HEK293 (cell line): ENCODE measurements at regions not wholly inside any gene's neighbourhood (a gene's known extent, or its start where the extent isn't known, plus 50 kb on each side); places are given as distances from the start of the nearest gene placed in this dataset.

Experiments
- CTCF ChIA-PET: fragments of 350-600 bp; formaldehyde crosslinking; extraction: SDS; loops from one replicate; lab custom pipeline; 2021; ENCODE audit warnings: antibody characterized with exemption; lab: Yijun Ruan, JAX
- POLR2A ChIA-PET: fragments of 300-600 bp; formaldehyde crosslinking; extraction: SDS; loops from one replicate; lab custom pipeline; 2020; ENCODE audit warnings: antibody characterized with exemption, inconsistent platforms; lab: Yijun Ruan, JAX
- H3K27ac ChIP-seq: fragments of 200-500 bp; sonication (Bioruptor generic); 2 replicates; pipeline ENCODE4 v1.5.1; 2014; ENCODE audit warnings: low read depth, low read length, control low read depth, inconsistent platforms; ENCODE audit errors: extremely low read depth
- H3K36me3 ChIP-seq, 2 experiments: fragments of 200-500 bp in 1 of 2; sonication (Bioruptor generic) in 1 of 2; 1 replicate in 1 of 2; 2 replicates in 1 of 2; pipeline ENCODE4 v1.5.1; 2014 to 2017; ENCODE audit warnings: inconsistent platforms in 2 of 2, low read length in 2 of 2; ENCODE audit not compliant: control insufficient read depth in 2 of 2, insufficient read depth in 1 of 2
- H3K4me1 ChIP-seq: fragments of 200-500 bp; sonication (Bioruptor generic); 2 replicates; pipeline ENCODE4 v1.5.1; 2014; ENCODE audit warnings: mild to moderate bottlenecking, low read length, inconsistent platforms; ENCODE audit not compliant: control insufficient read depth, insufficient read depth
- H3K4me3 ChIP-seq: 2 replicates; pipeline ENCODE4 v1.5.1; 2011; ENCODE audit warnings: low read depth, mild to moderate bottlenecking, control low read depth, low read length, moderate library complexity
- H3K9me3 ChIP-seq: fragments of 200-500 bp; sonication (Bioruptor generic); 2 replicates; pipeline ENCODE4 v1.5.1; 2014; ENCODE audit warnings: low read depth, low read length, inconsistent platforms; ENCODE audit not compliant: control insufficient read depth, insufficient read depth
- BCL11B ChIP-seq: fragments of 450-650 bp; formaldehyde crosslinking; IDR thresholded peaks from 2 replicates; pipeline ENCODE4 v1.5.1; 2016; ENCODE audit warnings: low read depth, missing biosample characterization, missing genetic modification characterization
- BCL6B ChIP-seq: fragments of 450-650 bp; formaldehyde crosslinking; IDR thresholded peaks from 2 replicates; pipeline ENCODE4 v1.5.1; 2017; ENCODE audit warnings: missing biosample characterization, missing genetic modification characterization
- HOXA7 ChIP-seq: sonication (generic); formaldehyde crosslinking; IDR thresholded peaks from 2 replicates; pipeline ENCODE4 v1.8.1; 2022; ENCODE audit warnings: missing genetic modification reagents, borderline replicate concordance
- IKZF3 ChIP-seq: fragments of 450-650 bp; IDR thresholded peaks from 2 replicates; pipeline ENCODE4 v1.5.0; 2018; ENCODE audit warnings: missing biosample characterization, mild to moderate bottlenecking, missing genetic modification characterization, moderate library complexity
- KLF9 ChIP-seq: fragments of 450-650 bp; formaldehyde crosslinking; IDR thresholded peaks from 2 replicates; pipeline ENCODE4 v1.5.1; 2016; ENCODE audit warnings: missing biosample characterization, missing genetic modification characterization, low read depth
- TRIM28 ChIP-seq: IDR thresholded peaks from 2 replicates; pipeline ENCODE4 v1.6.1; 2011; ENCODE audit warnings: low read length, control low read depth, borderline replicate concordance
- YY1 ChIP-seq: fragments of 450-650 bp; formaldehyde crosslinking; IDR thresholded peaks from 2 replicates; pipeline ENCODE4 v1.5.1; 2018; ENCODE audit warnings: missing biosample characterization, missing genetic modification characterization
- ZBTB48 ChIP-seq: fragments of 450-650 bp; formaldehyde crosslinking; IDR thresholded peaks from 2 replicates; pipeline ENCODE4 v1.5.1; 2016; ENCODE audit warnings: missing biosample characterization, missing genetic modification characterization
- ZBTB7A ChIP-seq: fragments of 450-650 bp; formaldehyde crosslinking; IDR thresholded peaks from 2 replicates; pipeline ENCODE4 v1.5.1; 2016; ENCODE audit warnings: low read depth, missing biosample characterization, missing genetic modification characterization
- ZFHX2 ChIP-seq: fragments of 450-650 bp; formaldehyde crosslinking; conservative IDR thresholded peaks from 2 replicates; pipeline ENCODE4 v1.5.1; 2016; ENCODE audit warnings: missing biosample characterization, missing genetic modification characterization
- ZNF140 ChIP-seq: fragments of 450-650 bp; formaldehyde crosslinking; IDR thresholded peaks from 2 replicates; pipeline ENCODE4 v1.5.1; 2016; ENCODE audit warnings: missing biosample characterization, missing genetic modification characterization
- ZNF157 ChIP-seq: fragments of 450-650 bp; formaldehyde crosslinking; IDR thresholded peaks from 2 replicates; pipeline ENCODE4 v1.5.1; 2016; ENCODE audit warnings: missing biosample characterization, missing genetic modification characterization
- ZNF184 ChIP-seq: fragments of 450-650 bp; IDR thresholded peaks from 2 replicates; pipeline ENCODE4 v1.5.1; 2018; ENCODE audit warnings: missing biosample characterization, mild to moderate bottlenecking, missing genetic modification characterization
- ZNF19 ChIP-seq: fragments of 450-650 bp; formaldehyde crosslinking; IDR thresholded peaks from 2 replicates; pipeline ENCODE4; 2016; ENCODE audit warnings: missing biosample characterization, missing genetic modification characterization, low read depth
- ZNF214 ChIP-seq: fragments of 450-650 bp; formaldehyde crosslinking; IDR thresholded peaks from 2 replicates; pipeline ENCODE4 v1.5.1; 2017; ENCODE audit warnings: missing biosample characterization, mild to moderate bottlenecking, missing genetic modification characterization, borderline replicate concordance
- ZNF221 ChIP-seq: fragments of 450-650 bp; formaldehyde crosslinking; IDR thresholded peaks from 2 replicates; pipeline ENCODE4 v1.5.1; 2017; ENCODE audit warnings: missing biosample characterization, missing genetic modification characterization, borderline replicate concordance
- ZNF223 ChIP-seq: fragments of 450-650 bp; formaldehyde crosslinking; IDR thresholded peaks from 2 replicates; pipeline ENCODE4 v1.5.1; 2016; ENCODE audit warnings: missing biosample characterization, missing genetic modification characterization
- ZNF248 ChIP-seq: fragments of 450-650 bp; formaldehyde crosslinking; IDR thresholded peaks from 2 replicates; pipeline ENCODE4 v1.5.1; 2017; ENCODE audit warnings: missing biosample characterization, missing genetic modification characterization
- ZNF292 ChIP-seq: fragments of 450-650 bp; formaldehyde crosslinking; IDR thresholded peaks from 2 replicates; pipeline ENCODE4 v1.5.1; 2016; ENCODE audit warnings: low read depth, missing biosample characterization, missing genetic modification characterization, borderline replicate concordance
- ZNF302 ChIP-seq: fragments of 450-650 bp; formaldehyde crosslinking; IDR thresholded peaks from 2 replicates; pipeline ENCODE4 v1.5.1; 2016; ENCODE audit warnings: missing biosample characterization, missing genetic modification characterization, low read depth
- ZNF335 ChIP-seq: fragments of 450-650 bp; formaldehyde crosslinking; conservative IDR thresholded peaks from 2 replicates; pipeline ENCODE4 v1.5.1; 2016; ENCODE audit warnings: missing biosample characterization, missing genetic modification characterization
- ZNF341 ChIP-seq: fragments of 450-650 bp; formaldehyde crosslinking; IDR thresholded peaks from 2 replicates; pipeline ENCODE4; 2016; ENCODE audit warnings: low read depth, missing biosample characterization, missing genetic modification characterization
- ZNF394 ChIP-seq: fragments of 450-650 bp; formaldehyde crosslinking; IDR thresholded peaks from 2 replicates; pipeline ENCODE4 v1.5.1; 2016; ENCODE audit warnings: missing biosample characterization, missing genetic modification characterization, mild to moderate bottlenecking, moderate library complexity, borderline replicate concordance
- ZNF423 ChIP-seq: fragments of 450-650 bp; formaldehyde crosslinking; IDR thresholded peaks from 2 replicates; pipeline ENCODE4 v1.5.1; 2016; ENCODE audit warnings: missing biosample characterization, missing genetic modification characterization
- ZNF48 ChIP-seq: fragments of 450-650 bp; formaldehyde crosslinking; IDR thresholded peaks from 2 replicates; pipeline ENCODE4 v1.5.1; 2016; ENCODE audit warnings: missing biosample characterization, missing genetic modification characterization
- ZNF513 ChIP-seq: fragments of 450-650 bp; IDR thresholded peaks from 2 replicates; pipeline ENCODE4 v1.5.1; 2018; ENCODE audit warnings: missing biosample characterization, missing genetic modification characterization
- ZNF529 ChIP-seq: fragments of 450-650 bp; formaldehyde crosslinking; IDR thresholded peaks from 2 replicates; pipeline ENCODE4 v1.5.1; 2017; ENCODE audit warnings: missing genetic modification characterization, missing biosample characterization; ENCODE audit not compliant: insufficient replicate concordance
- ZNF530 ChIP-seq: fragments of 450-650 bp; formaldehyde crosslinking; IDR thresholded peaks from 2 replicates; pipeline ENCODE4 v1.5.1; 2016; ENCODE audit warnings: low read depth, missing biosample characterization, missing genetic modification characterization
- ZNF549 ChIP-seq: fragments of 450-650 bp; IDR thresholded peaks from 2 replicates; pipeline ENCODE4 v1.5.1; 2018; ENCODE audit warnings: missing biosample characterization, missing genetic modification characterization, mild to moderate bottlenecking, inconsistent platforms, moderate library complexity
- ZNF558 ChIP-seq: fragments of 450-650 bp; formaldehyde crosslinking; IDR thresholded peaks from 2 replicates; pipeline ENCODE4 v1.5.1; 2016; ENCODE audit warnings: missing biosample characterization, missing genetic modification characterization
- ZNF624 ChIP-seq: fragments of 450-650 bp; formaldehyde crosslinking; IDR thresholded peaks from 2 replicates; pipeline ENCODE4 v1.5.1; 2017; ENCODE audit warnings: missing biosample characterization, missing genetic modification characterization
- ZNF704 ChIP-seq: fragments of 450-650 bp; formaldehyde crosslinking; IDR thresholded peaks from 2 replicates; pipeline ENCODE4 v1.5.1; 2016; ENCODE audit warnings: missing biosample characterization, missing genetic modification characterization
- ZNF747 ChIP-seq: fragments of 450-650 bp; formaldehyde crosslinking; IDR thresholded peaks from 2 replicates; pipeline ENCODE4 v1.5.1; 2016; ENCODE audit warnings: missing biosample characterization, missing genetic modification characterization
- ZSCAN16 ChIP-seq: fragments of 450-650 bp; formaldehyde crosslinking; IDR thresholded peaks from 2 replicates; pipeline ENCODE4 v1.5.1; 2016; ENCODE audit warnings: missing biosample characterization, missing genetic modification characterization

GRCh38 chr10:43706166-43706565 is 57.5 kb upstream of the ZNF32 start:
- Histone ChIP-seq H3K36me3 (no peaks in the 10 kb centered on the region), H3K9me3 (no peaks in the 10 kb centered on the region), H3K4me1 (no peaks in the 10 kb centered on the region), H3K27ac (no peak overlapping the region)
- POLR2A ChIA-PET: no interaction called here
- TF ChIP-seq ZNF214 (tag by site-specific recombination): no peak
- no peak for TF ChIP-seq ZNF140 (tag by site-specific recombination)
- TF ChIP-seq ZSCAN16 (tag by site-specific recombination): no peak
- no peak for TF ChIP-seq ZNF302 (tag by site-specific recombination)
- no peak for TF ChIP-seq ZNF747 (tag by site-specific recombination)
- TF ChIP-seq, all 188 proteins: peak for 0
- H3K4me3 ChIP-seq: no peak overlapping the region
- CTCF ChIA-PET: no interaction called here

GRCh38 chr10:43703286-43703685 is 54.6 kb upstream of the ZNF32 start:
- Histone ChIP-seq H3K4me3 (no peak overlapping the region), H3K27ac (no peak overlapping the region), H3K9me3 (no peaks in the 10 kb centered on the region), H3K4me1 (no peaks in the 10 kb centered on the region), H3K36me3 (no peaks in the 10 kb centered on the region)
- POLR2A ChIA-PET: no interaction called here
- TF ChIP-seq ZFHX2: no peak
- no peak for TF ChIP-seq ZNF530 (tag by site-specific recombination)
- no peak for TF ChIP-seq YY1
- TF ChIP-seq ZNF335: no peak
- no peak for TF ChIP-seq HOXA7 (CRISPR knock-in tag)
- TF ChIP-seq ZNF513: no peak
- no peak for TF ChIP-seq ZNF394 (tag by site-specific recombination)
- no peak for TF ChIP-seq ZNF704 (tag by site-specific recombination)
- TF ChIP-seq ZNF48 (tag by site-specific recombination): no peak
- no peak for TF ChIP-seq TRIM28
- TF ChIP-seq ZNF223: no peak
- TF ChIP-seq ZNF248: no peak
- TF ChIP-seq ZNF529 (tag by site-specific recombination): no peak
- no peak for TF ChIP-seq ZNF157 (tag by site-specific recombination)
- CTCF ChIA-PET: no interaction called here

GRCh38 chr10:43702936-43703281 is 54.2 kb upstream of the ZNF32 start:
- ChIA-PET POLR2A (no interaction called here), CTCF (no interaction called here)
- no peak overlapping the region for H3K4me3 ChIP-seq
- no peak overlapping the region for H3K27ac ChIP-seq
- no peaks in the 10 kb centered on the region for H3K9me3 ChIP-seq
- H3K36me3 ChIP-seq: no peaks in the 10 kb centered on the region
- H3K4me1 ChIP-seq: no peaks in the 10 kb centered on the region
- TF ChIP-seq ZNF558 (tag by site-specific recombination): no peak
- no peak for TF ChIP-seq ZNF341
- TF ChIP-seq BCL11B (tag by site-specific recombination): no peak
- TF ChIP-seq KLF9 (tag by site-specific recombination): no peak
- no peak for TF ChIP-seq IKZF3
- no peak for TF ChIP-seq ZNF292 (tag by site-specific recombination)
- TF ChIP-seq ZNF184: no peak
- TF ChIP-seq ZNF624 (tag by site-specific recombination): no peak
- TF ChIP-seq ZNF221 (tag by site-specific recombination): no peak
- no peak for TF ChIP-seq ZNF19
- TF ChIP-seq ZBTB7A (tag by site-specific recombination): no peak
- TF ChIP-seq ZNF423 (tag by site-specific recombination): no peak
- TF ChIP-seq ZNF549 (tag by site-specific recombination): no peak
- TF ChIP-seq ZNF157 (tag by site-specific recombination): no peak
- TF ChIP-seq ZBTB48 (tag by site-specific recombination): no peak
- no peak for TF ChIP-seq BCL6B (tag by site-specific recombination)
